PFSK-1 (cell line): ENCODE measurements at regions not wholly inside any gene's neighbourhood (a gene's known extent, or its start where the extent isn't known, plus 50 kb on each side); places are given as distances from the start of the nearest gene placed in this dataset.

Experiments
- FOXP2 ChIP-seq: optimal IDR thresholded peaks from 2 replicates; pipeline ENCODE3; 2011; ENCODE audit warnings: borderline replicate concordance, control low read depth, inconsistent platforms; ENCODE audit not compliant: insufficient read depth; ENCODE audit errors: extremely low read length, extremely low read depth
- POLR2AphosphoS5 ChIP-seq: IDR thresholded peaks from 2 replicates; pipeline ENCODE4 v1.6.1; 2012; ENCODE audit warnings: low read depth, mild to moderate bottlenecking, control low read depth, low read length, moderate library complexity
- REST ChIP-seq, 2 experiments: IDR thresholded peaks; 2 replicates each; pipeline versions ENCODE4 v1.6.1 to v1.8.0; 2011 to 2012; ENCODE audit warnings: low read depth in 2 of 2, low read length in 2 of 2, control low read depth in 1 of 2, inconsistent platforms in 1 of 2, mild to moderate bottlenecking in 1 of 2, moderate library complexity in 1 of 2; ENCODE audit not compliant: insufficient read depth in 1 of 2
- SIN3A ChIP-seq: IDR thresholded peaks from 2 replicates; pipeline ENCODE4 v1.6.1; 2012; ENCODE audit warnings: mild to moderate bottlenecking, low read length, moderate library complexity, borderline replicate concordance; ENCODE audit not compliant: insufficient read depth
- TAF1 ChIP-seq: IDR thresholded peaks from 2 replicates; pipeline ENCODE4 v1.6.1; 2012; ENCODE audit warnings: low read length, control low read depth, borderline replicate concordance; ENCODE audit not compliant: insufficient read depth

- TF ChIP-seq SIN3A = no peak
- no peak for TF ChIP-seq FOXP2
- no peak for TF ChIP-seq TAF1
- TF ChIP-seq REST (IDR thresholded peaks at IDR 0.05; ENCODE audit: insufficient read depth in 1 of 2, low read depth in 2 of 2, low read length in 2 of 2) = no peak
These were observed 156.0 kb upstream of the ZC3H15 start for GRCh38 chr2:186330050-186330449.

- TF ChIP-seq POLR2AphosphoS5 (no peak), SIN3A (no peak), FOXP2 (no peak), TAF1 (no peak), REST (IDR thresholded peaks at IDR 0.05; ENCODE audit: insufficient read depth in 1 of 2, low read depth in 2 of 2, low read length in 2 of 2) (no peak)
These were observed 146.3 kb upstream of the ZC3H15 start for GRCh38 chr2:186339716-186340115.

DNA sequence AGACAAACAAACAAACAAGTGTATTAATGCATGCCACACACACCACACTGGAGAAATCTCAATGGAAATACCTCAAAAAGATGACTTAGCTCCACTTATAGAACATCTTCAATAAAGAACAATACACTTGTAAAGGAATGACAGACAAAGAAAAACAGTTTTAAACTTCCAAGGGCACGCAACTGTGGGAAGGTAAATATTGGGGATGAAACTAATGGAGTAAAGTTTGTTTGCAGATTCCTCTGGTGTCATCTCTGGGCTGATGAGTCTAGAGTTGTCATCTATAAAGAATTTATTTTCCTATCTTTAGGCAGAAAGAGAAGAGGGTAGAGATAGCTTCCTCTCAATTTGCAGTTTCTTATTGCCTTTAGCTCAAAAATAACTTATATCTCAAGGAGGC, 144.0 kb upstream of the ZC3H15 start:
- TF ChIP-seq TAF1 (no peak), REST (IDR thresholded peaks at IDR 0.05; ENCODE audit: insufficient read depth in 1 of 2, low read depth in 2 of 2, low read length in 2 of 2) (no peak), POLR2AphosphoS5 (no peak), FOXP2 (no peak), SIN3A (no peak)

GRCh38 chr2:186345745-186346144, 140.3 kb upstream of the ZC3H15 start:
- no peak for TF ChIP-seq SIN3A
- TF ChIP-seq TAF1 = no peak
- TF ChIP-seq FOXP2 = no peak
- no peak for TF ChIP-seq REST (IDR thresholded peaks at IDR 0.05; ENCODE audit: insufficient read depth in 1 of 2, low read depth in 2 of 2, low read length in 2 of 2)
- no peak for TF ChIP-seq POLR2AphosphoS5

- TF ChIP-seq TAF1 = no peak
- no peak for TF ChIP-seq POLR2AphosphoS5
- TF ChIP-seq SIN3A = no peak
- TF ChIP-seq REST (IDR thresholded peaks at IDR 0.05; ENCODE audit: insufficient read depth in 1 of 2, low read depth in 2 of 2, low read length in 2 of 2) = no peak
- no peak for TF ChIP-seq FOXP2
These were observed 139.8 kb upstream of the ZC3H15 start for GRCh38 chr2:186346216-186346615.
